Activated CD4-positive, alpha-beta T cell treated with anti-CD3 and anti-CD28 coated beads, Interleukin-2, amount 10 ng/mL, durations not matched to agents 7 days and 5 days (primary cell): ENCODE measurements at regions not wholly inside any gene's neighbourhood (a gene's known extent, or its start where the extent isn't known, plus 50 kb on each side); places are given as distances from the start of the nearest gene placed in this dataset.

Source experiments
- CTCF ChIA-PET: fragments of 350-600 bp; sonication (Branson Sonifier 250); formaldehyde crosslinking; loops from one replicate; lab custom pipeline; 2021; ENCODE audit warnings: antibody characterized with exemption; lab: Charles Lee
- POLR2A ChIA-PET: fragments of 350-600 bp; sonication (Branson Sonifier 250); formaldehyde crosslinking; loops from one replicate; lab custom pipeline; 2021; ENCODE audit warnings: antibody characterized with exemption; lab: Charles Lee
- DNase-seq: peaks from one replicate; pipeline ENCODE4 v3.0.0-alpha.2; 2020
- H3K27ac Mint-ChIP-seq: one replicate; pipeline ENCODE4 v1.8.0; 2021; ENCODE audit warnings: mild to moderate bottlenecking, moderate library complexity, mixed read lengths
- H3K27me3 Mint-ChIP-seq: one replicate; pipeline ENCODE4 v1.8.0; 2021; ENCODE audit warnings: mixed read lengths
- H3K36me3 Mint-ChIP-seq: one replicate; pipeline ENCODE4 v1.8.0; 2021; ENCODE audit warnings: low read depth, mixed read lengths
- H3K4me1 Mint-ChIP-seq: one replicate; pipeline ENCODE4 v1.8.0; 2021; ENCODE audit warnings: mixed read lengths
- H3K4me3 Mint-ChIP-seq: one replicate; pipeline ENCODE4 v1.8.0; 2021; ENCODE audit warnings: mild to moderate bottlenecking, moderate library complexity, mixed read lengths
- H3K9me3 Mint-ChIP-seq: one replicate; pipeline ENCODE4 v1.8.0; 2021; ENCODE audit warnings: mixed read lengths

GRCh38 chr17:5800646-5801045 is 216.3 kb upstream of the NLRP1 start:
- H3K4me1 Mint-ChIP-seq = no peaks in the 10 kb centered on the region
- ChIA-PET CTCF (no interaction called here), POLR2A (no interaction called here)
- no peak overlapping the region for H3K27ac Mint-ChIP-seq
- no peaks in the 10 kb centered on the region for H3K36me3 Mint-ChIP-seq
- H3K9me3 Mint-ChIP-seq = no peaks in the 10 kb centered on the region
- peaks cover 24% of the 10 kb centered on the region for H3K27me3 Mint-ChIP-seq
- H3K4me3 Mint-ChIP-seq = no peak overlapping the region
- no peak for DNase-seq

DNA sequence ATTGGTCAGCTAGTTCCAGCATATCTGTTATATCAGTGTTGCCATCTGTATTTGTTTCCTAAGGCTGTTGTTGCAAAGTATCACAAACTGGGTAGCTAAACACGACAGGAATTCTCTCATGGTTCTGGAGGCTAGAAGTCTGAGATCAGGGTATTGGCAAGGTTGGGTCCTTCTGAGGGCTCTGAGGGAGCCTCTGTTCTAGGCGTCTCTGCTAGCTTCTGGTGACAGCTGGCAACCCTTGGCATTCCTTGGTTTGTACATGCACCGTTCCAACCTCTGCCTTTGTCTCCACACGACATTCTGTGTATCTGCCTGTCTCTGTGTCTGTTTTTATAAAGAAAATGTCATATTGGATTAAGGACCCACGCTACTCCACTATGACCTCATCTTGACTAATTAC is 219.9 kb upstream of the NLRP1 start:
- H3K36me3 Mint-ChIP-seq = no peaks in the 10 kb centered on the region
- H3K27ac Mint-ChIP-seq = no peak overlapping the region
- DNase-seq = no peak
- peaks cover under 1% of the 10 kb centered on the region for H3K9me3 Mint-ChIP-seq
- POLR2A ChIA-PET = no interaction called here
- H3K4me3 Mint-ChIP-seq = no peak overlapping the region
- peaks cover 24% of the 10 kb centered on the region for H3K27me3 Mint-ChIP-seq
- CTCF ChIA-PET = no interaction called here
- H3K4me1 Mint-ChIP-seq = no peaks in the 10 kb centered on the region

- Mint-ChIP-seq H3K27ac (no peak overlapping the region), H3K27me3 (peaks cover 8% of the 10 kb centered on the region), H3K4me3 (no peak overlapping the region), H3K9me3 (peaks cover 13% of the 10 kb centered on the region), H3K36me3 (no peaks in the 10 kb centered on the region), H3K4me1 (no peaks in the 10 kb centered on the region)
- no peak for DNase-seq
- ChIA-PET CTCF (interaction anchor here (1.5 kb wide), 1 partner anchor 12 kb away, joined by 3 read pairs; no protein-coding TSS in a partner anchor), POLR2A (no interaction called here)
Observed at GRCh38 chr17:5809056-5809455, 224.7 kb upstream of the NLRP1 start.

- H3K36me3 Mint-ChIP-seq = no peaks in the 10 kb centered on the region
- DNase-seq = no peak
- peaks cover 6% of the 10 kb centered on the region for H3K27me3 Mint-ChIP-seq
- peaks cover 13% of the 10 kb centered on the region for H3K9me3 Mint-ChIP-seq
- H3K4me1 Mint-ChIP-seq = no peaks in the 10 kb centered on the region
- ChIA-PET CTCF (interaction anchor here (1.5 kb wide), 1 partner anchor 13 kb away, joined by 3 read pairs; no protein-coding TSS in a partner anchor), POLR2A (no interaction called here)
- H3K4me3 Mint-ChIP-seq = no peak overlapping the region
- H3K27ac Mint-ChIP-seq = no peak overlapping the region
Observed at GRCh38 chr17:5809580-5810188, 225.4 kb upstream of the NLRP1 start.

GRCh38 chr17:5812590-5812989 is 228.3 kb upstream of the NLRP1 start:
- H3K4me1 Mint-ChIP-seq = no peaks in the 10 kb centered on the region
- H3K27me3 Mint-ChIP-seq = peaks cover 5% of the 10 kb centered on the region
- H3K27ac Mint-ChIP-seq = no peak overlapping the region
- ChIA-PET CTCF (no interaction called here), POLR2A (no interaction called here)
- DNase-seq = no peak
- peaks cover 13% of the 10 kb centered on the region for H3K9me3 Mint-ChIP-seq
- H3K4me3 Mint-ChIP-seq = no peak overlapping the region
- H3K36me3 Mint-ChIP-seq = no peaks in the 10 kb centered on the region

GRCh38 chr17:5813357-5813756 is 229.0 kb upstream of the NLRP1 start:
- ChIA-PET CTCF (no interaction called here), POLR2A (no interaction called here)
- no peak overlapping the region for H3K27ac Mint-ChIP-seq
- no peak for DNase-seq
- peaks cover 5% of the 10 kb centered on the region for H3K27me3 Mint-ChIP-seq
- H3K9me3 Mint-ChIP-seq = peaks cover 13% of the 10 kb centered on the region
- H3K4me1 Mint-ChIP-seq = no peaks in the 10 kb centered on the region
- no peaks in the 10 kb centered on the region for H3K36me3 Mint-ChIP-seq
- no peak overlapping the region for H3K4me3 Mint-ChIP-seq

- H3K36me3 Mint-ChIP-seq = no peaks in the 10 kb centered on the region
- POLR2A ChIA-PET = no interaction called here
- no peak for DNase-seq
- peaks cover 5% of the 10 kb centered on the region for H3K27me3 Mint-ChIP-seq
- H3K27ac Mint-ChIP-seq = no peak overlapping the region
- no peaks in the 10 kb centered on the region for H3K4me1 Mint-ChIP-seq
- H3K4me3 Mint-ChIP-seq = no peak overlapping the region
- peaks cover 6% of the 10 kb centered on the region for H3K9me3 Mint-ChIP-seq
- CTCF ChIA-PET = no interaction called here
Observed at GRCh38 chr17:5815396-5815795, 231.1 kb upstream of the NLRP1 start.

DNA sequence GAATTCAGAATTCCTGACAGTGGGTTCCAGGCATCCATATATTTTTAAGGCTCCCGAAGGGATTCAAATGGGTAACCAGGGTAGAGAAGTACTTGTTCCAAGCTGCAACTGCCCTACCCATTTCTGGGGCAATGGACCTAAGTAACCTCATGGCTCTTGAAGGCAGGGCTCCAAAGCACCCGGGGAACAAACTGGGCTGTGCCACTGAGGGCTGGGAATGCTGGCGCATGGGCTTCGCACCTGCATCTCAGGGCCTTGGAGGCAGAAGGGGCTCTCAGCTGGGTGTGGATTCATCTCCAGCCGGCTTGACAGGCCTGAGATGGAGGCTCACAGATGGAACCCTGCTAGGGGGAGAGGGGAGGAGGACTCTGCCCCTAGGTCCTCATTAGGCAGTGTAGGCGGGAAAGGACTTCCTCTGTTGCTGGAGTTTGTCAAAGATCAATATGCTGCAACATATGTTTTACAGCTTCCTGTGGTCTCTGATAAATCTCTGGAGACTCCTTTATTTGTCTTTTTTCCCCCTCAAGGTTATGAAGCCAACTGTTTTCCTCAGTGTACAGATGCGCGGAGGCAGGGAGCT is 232.3 kb upstream of the NLRP1 start:
- ChIA-PET POLR2A (no interaction called here), CTCF (no interaction called here)
- Mint-ChIP-seq H3K4me3 (no peak overlapping the region), H3K4me1 (no peaks in the 10 kb centered on the region), H3K36me3 (no peaks in the 10 kb centered on the region), H3K27me3 (peaks cover 8% of the 10 kb centered on the region), H3K27ac (no peak overlapping the region), H3K9me3 (no peaks in the 10 kb centered on the region)
- no peak for DNase-seq

DNA sequence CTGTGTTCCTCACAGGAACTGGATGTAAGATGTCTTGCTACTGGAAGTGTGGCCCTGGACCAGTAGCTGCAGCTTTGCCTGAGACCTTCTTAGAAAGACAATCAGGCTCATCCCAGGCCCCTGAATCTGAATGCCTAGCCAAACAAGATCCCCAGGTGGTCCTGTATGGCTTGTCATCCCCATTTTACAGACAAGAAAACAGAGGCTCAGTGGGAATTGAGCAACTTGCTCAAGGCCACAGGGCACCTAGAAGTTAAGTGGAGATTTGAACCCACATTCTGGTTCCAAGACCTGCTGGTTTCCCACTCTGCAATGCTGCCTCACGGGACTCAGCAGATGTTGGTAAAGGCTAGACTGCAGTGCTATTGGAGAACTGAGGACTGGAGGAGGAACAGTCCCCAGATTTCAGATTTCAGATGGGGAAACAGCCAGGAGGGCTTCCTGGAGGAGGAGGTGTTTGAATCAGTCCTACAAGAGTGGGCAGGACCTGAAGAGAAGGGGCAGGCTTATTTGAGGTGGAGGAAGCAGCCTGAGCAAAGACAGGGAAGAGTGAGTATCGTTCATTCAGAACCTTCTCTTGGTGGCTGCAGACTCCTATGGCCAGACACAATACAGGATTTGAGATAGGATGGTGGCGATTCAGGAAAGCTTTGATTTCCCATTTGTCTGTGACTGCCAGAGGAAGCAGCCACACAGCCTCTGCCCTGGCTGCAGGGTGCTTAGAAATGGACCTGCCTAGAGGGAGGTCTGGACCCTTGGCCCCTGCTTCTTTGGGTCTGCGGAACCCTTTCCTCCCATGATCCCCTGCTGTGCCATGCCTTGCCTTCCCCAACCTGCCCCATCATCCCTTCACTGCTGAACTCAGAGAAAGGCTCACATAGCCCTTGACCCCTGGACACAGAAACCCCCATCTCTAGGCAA is 233.4 kb upstream of the NLRP1 start:
- H3K27me3 Mint-ChIP-seq = peaks cover 8% of the 10 kb centered on the region

GRCh38 chr17:5819396-5819795 is 235.1 kb upstream of the NLRP1 start:
- Mint-ChIP-seq H3K27ac (no peak overlapping the region), H3K36me3 (no peaks in the 10 kb centered on the region), H3K27me3 (peaks cover 11% of the 10 kb centered on the region), H3K4me3 (no peak overlapping the region), H3K4me1 (no peaks in the 10 kb centered on the region), H3K9me3 (no peaks in the 10 kb centered on the region)
- DNase-seq = no peak
- ChIA-PET POLR2A (no interaction called here), CTCF (no interaction called here)

More for the DNA sequence above, 233.4 kb upstream of the NLRP1 start:
- H3K4me3 Mint-ChIP-seq = no peak overlapping the region
- POLR2A ChIA-PET = no interaction called here
- no peak overlapping the region for H3K27ac Mint-ChIP-seq
- H3K9me3 Mint-ChIP-seq = no peaks in the 10 kb centered on the region
- CTCF ChIA-PET = no interaction called here
- H3K36me3 Mint-ChIP-seq = no peaks in the 10 kb centered on the region
- no peaks in the 10 kb centered on the region for H3K4me1 Mint-ChIP-seq
- DNase-seq = no peak

DNA sequence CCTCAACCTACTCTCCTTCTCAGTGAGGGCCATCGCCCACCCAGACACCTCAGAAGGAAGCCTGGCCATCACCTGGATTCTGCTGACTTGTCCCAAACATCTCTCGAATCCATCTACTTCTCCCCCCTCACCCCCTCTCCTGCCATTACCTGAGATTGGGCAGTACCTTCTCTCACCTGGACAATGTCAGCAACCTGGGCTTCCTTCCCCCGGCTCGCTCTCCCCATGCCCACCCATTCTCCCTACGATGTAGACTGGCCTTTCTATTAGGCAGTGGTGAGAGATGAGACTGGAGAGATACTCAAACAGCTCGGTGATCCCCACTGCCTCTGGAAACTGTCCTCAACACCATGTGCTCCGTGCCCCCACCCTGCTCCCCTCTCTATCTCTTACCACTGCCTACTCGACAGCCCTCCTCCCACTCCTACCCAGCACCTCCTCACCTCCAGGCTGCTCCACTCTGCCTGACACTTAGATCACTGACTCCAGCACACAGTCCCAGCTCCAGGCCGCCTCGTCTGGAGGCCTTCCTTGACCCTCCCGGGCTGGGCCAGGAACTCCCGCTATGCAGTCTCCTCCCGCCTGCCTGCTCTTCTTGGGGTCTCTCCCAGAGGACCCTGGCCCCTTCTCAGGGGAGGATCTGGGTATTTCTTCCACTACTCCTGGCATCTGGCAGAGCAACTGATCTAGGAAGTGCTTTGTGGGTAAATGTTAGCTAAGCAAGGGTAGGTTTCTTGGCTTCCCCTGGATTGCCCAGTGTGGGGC is 235.8 kb upstream of the NLRP1 start:
- Mint-ChIP-seq H3K36me3 (no peaks in the 10 kb centered on the region), H3K4me3 (no peak overlapping the region), H3K9me3 (no peaks in the 10 kb centered on the region), H3K27me3 (peaks cover 11% of the 10 kb centered on the region), H3K4me1 (no peaks in the 10 kb centered on the region), H3K27ac (no peak overlapping the region)
- POLR2A ChIA-PET = no interaction called here
- CTCF ChIA-PET = no interaction called here
- no peak for DNase-seq

DNA sequence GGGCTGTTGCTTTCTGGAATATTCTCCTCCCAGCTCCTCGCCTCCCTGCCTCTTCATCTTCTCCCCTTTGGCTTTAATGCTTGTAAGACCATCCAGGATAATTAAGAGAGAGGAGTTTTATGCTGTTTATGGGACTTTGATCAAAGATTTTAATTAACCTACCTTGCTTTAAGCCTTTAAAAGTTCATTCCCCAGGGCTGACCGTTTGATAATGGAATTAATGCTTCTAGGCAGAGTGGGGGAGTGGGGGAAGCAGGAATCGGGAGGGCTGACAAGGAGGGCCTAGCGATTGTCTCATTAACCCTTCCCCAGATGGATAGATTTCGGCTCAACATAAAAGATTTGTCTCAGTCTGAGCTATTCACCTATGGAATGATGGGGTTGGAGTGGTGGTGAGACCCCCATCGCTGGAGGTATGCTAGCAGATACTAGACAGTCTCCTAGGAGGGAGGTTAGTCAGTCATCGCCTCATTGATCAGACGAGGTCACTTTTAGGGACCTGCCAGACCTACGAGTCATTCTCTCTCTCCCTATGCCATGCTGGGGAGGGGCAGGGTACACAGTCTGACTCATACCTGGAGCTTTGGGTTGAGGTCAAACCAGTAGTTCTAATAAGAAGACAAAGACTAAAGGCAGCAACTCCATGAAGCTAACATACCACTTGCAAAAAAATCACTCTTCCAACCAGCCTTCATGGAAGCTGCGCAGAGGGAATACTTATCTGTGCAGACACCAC is 236.6 kb upstream of the NLRP1 start:
- no peaks in the 10 kb centered on the region for H3K4me1 Mint-ChIP-seq
- no peak overlapping the region for H3K4me3 Mint-ChIP-seq
- no peaks in the 10 kb centered on the region for H3K9me3 Mint-ChIP-seq
- H3K36me3 Mint-ChIP-seq = no peaks in the 10 kb centered on the region
- CTCF ChIA-PET = no interaction called here
- no peak overlapping the region for H3K27ac Mint-ChIP-seq
- no peak for DNase-seq
- peaks cover 10% of the 10 kb centered on the region for H3K27me3 Mint-ChIP-seq
- POLR2A ChIA-PET = no interaction called here
